Left lung (tissue), 4 donors: ENCODE measurements at regions not wholly inside any gene's neighbourhood (a gene's known extent, or its start where the extent isn't known, plus 50 kb on each side); places are given as distances from the start of the nearest gene placed in this dataset.

ENCODE experiments used
- ATAC-seq: fragments of 200-7000 bp; cut with Tn5 transposase; one replicate; pipeline ENCODE4 v1.9.1; 2020; ENCODE audit warnings: moderate library complexity
- DNase-seq, 4 donors: peaks; one replicate each; pipeline ENCODE4 v3.0.0-alpha.2; 2013 to 2020
- H3K27ac ChIP-seq, 2 donors: fragments of 200-600 bp; sonication (generic) in 1 of 2; one replicate each; pipeline versions ENCODE4 v1.5.0 to v1.8.0; 2020 to 2021
- H3K27me3 ChIP-seq, 2 donors: fragments of 200-600 bp; sonication (generic) in 1 of 2; one replicate each; pipeline versions ENCODE4 v1.5.0 to v1.8.0; 2020 to 2021
- H3K36me3 ChIP-seq, 2 donors: fragments of 200-600 bp; sonication (generic) in 1 of 2; one replicate each; pipeline versions ENCODE4 v1.5.0 to v1.8.0; 2020 to 2021
- H3K4me1 ChIP-seq, 2 donors: fragments of 200-600 bp; one replicate each; pipeline ENCODE4 v1.8.0; 2021
- H3K4me3 ChIP-seq, 2 donors: fragments of 200-600 bp; sonication (generic) in 1 of 2; one replicate each; pipeline versions ENCODE4 v1.5.0 to v1.8.0; 2020 to 2021; ENCODE audit warnings: mild to moderate bottlenecking in 1 of 2
- H3K9me3 ChIP-seq, 2 donors: fragments of 200-600 bp; sonication (generic) in 1 of 2; one replicate each; pipeline versions ENCODE4 v1.5.0 to v1.8.0; 2020 to 2021
- intact Hi-C, 2 donors: fragments of 100-400 bp; cut with DNase I; formaldehyde crosslinking; loops; one replicate each; pipeline versions ENCODE4 v1.11.2 to v1.14.2; 2022
- TF ChIP-seq, protein P1 (sequence below), 2 donors: fragments of 200-600 bp; sonication (generic) in 1 of 2; IDR thresholded peaks; one replicate each; pipeline versions ENCODE4 v1.5.0 to v1.8.0; 2021; ENCODE audit warnings: antibody characterized with exemption in 2 of 2
- donor health status: DM: no; HTN: yes; CAD: no.
- donor health status: DM: no; HTN: no; CAD: no.

DNA sequence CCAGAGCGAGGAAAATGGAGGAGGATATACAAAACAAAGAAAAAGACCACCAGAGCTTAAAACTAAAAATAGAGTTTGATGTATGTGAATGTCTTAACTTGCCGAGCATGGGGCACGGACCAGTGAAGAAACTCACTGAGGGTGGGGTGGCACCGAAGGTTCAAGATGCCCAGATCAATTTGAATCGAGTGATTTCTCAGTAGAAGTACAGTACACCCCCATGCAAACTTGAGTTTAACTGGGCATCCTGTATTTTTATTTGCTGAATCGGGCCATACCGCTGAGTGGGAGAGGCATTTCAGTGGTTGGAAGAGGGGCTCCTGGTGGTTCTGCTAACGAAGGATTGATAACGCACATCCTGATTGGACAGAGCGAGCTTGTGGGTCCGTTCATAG lies 81.7 kb downstream of the ANKRD60 start:
- TF ChIP-seq, protein P1, sequence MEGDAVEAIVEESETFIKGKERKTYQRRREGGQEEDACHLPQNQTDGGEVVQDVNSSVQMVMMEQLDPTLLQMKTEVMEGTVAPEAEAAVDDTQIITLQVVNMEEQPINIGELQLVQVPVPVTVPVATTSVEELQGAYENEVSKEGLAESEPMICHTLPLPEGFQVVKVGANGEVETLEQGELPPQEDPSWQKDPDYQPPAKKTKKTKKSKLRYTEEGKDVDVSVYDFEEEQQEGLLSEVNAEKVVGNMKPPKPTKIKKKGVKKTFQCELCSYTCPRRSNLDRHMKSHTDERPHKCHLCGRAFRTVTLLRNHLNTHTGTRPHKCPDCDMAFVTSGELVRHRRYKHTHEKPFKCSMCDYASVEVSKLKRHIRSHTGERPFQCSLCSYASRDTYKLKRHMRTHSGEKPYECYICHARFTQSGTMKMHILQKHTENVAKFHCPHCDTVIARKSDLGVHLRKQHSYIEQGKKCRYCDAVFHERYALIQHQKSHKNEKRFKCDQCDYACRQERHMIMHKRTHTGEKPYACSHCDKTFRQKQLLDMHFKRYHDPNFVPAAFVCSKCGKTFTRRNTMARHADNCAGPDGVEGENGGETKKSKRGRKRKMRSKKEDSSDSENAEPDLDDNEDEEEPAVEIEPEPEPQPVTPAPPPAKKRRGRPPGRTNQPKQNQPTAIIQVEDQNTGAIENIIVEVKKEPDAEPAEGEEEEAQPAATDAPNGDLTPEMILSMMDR (IDR thresholded peaks at IDR 0.05) = no peak
- Histone ChIP-seq H3K27ac (no peak overlapping the region), H3K36me3 (no peaks in the 10 kb centered on the region), H3K4me1 (no peaks in the 10 kb centered on the region), H3K4me3 (no peak overlapping the region), H3K27me3 (peaks cover 18 to 46% of the 10 kb centered on the region in 2 donors), H3K9me3 (no peaks in the 10 kb centered on the region)
- intact Hi-C loops = no loop called here
- ATAC-seq = no peak
- no peak for DNase-seq

DNA sequence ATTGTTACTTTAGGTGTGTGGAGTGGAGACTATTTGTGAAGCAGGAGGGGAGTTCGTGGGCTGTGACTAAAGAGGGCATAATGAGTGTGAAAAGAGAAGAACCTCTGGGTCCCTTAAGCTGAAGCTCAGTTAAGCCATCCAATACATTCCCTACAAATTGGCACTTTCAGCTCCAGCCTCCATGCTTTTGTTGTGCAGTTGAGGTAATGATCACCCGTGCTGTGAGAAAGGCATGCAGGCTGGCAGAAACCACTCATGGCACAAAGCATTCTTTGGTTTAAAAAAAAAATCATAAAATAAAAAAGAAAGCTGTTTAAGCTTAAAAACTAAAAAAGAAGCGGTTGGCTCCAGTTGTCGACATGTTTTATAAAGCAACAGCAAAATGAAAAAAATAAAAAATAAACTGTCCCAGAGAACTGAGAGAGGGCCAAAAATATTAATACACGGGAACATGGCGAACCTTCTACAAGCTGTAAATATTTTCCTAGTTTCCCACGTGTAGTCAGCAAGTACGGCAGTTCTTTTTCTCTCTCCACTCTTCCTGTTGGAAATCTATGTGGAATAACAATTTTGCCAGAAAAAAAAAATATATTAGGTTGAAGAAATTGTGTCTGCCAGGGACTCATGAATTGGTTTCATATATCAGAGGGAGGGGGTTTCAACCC lies 82.2 kb downstream of the ANKRD60 start:
- no peaks in the 10 kb centered on the region for H3K9me3 ChIP-seq
- no peak overlapping the region for H3K4me3 ChIP-seq
- no peaks in the 10 kb centered on the region for H3K36me3 ChIP-seq
- DNase-seq (no peak), ATAC-seq (no peak)
- intact Hi-C loops = no loop called here
- no peak overlapping the region for H3K27ac ChIP-seq
- H3K4me1 ChIP-seq = no peaks in the 10 kb centered on the region
- TF ChIP-seq, protein P1 (IDR thresholded peaks at IDR 0.05) = no peak
- peaks cover 13 to 42% of the 10 kb centered on the region in 2 donors for H3K27me3 ChIP-seq

DNA sequence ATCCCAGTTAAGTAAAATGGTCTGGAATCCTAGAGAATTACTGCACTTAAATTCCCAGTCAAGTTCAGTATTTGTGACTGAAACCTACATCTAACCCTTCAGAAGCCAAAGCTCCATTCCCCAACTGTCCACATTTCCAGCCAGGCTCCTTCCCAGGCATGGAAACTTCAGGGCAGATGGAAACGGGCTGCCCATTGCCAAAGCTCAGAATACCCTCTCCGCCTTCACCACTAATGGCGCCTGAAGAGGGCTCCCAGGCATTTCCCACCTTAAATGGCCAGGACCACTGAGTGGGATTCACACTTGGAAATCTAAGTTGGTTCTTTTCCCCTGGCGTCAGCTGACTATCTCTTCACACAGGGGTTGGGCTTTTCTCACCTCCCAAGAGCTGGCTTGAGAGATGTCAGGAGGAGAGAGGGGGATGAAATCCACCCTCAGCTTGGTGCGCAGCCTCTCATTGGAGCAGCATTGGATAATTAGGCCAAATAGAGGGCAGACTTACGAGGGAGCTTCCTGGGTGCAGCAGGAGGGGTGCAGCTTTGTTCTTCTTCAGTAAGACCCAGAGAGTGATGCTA lies 82.9 kb downstream of the ANKRD60 start:
- no peak for DNase-seq
- no peak for ATAC-seq
- no peak overlapping the region for H3K4me3 ChIP-seq
- no peaks in the 10 kb centered on the region for H3K4me1 ChIP-seq
- no peak overlapping the region for H3K27ac ChIP-seq
- no peaks in the 10 kb centered on the region for H3K9me3 ChIP-seq
- peaks cover 6 to 36% of the 10 kb centered on the region in 2 donors for H3K27me3 ChIP-seq
- TF ChIP-seq, protein P1 (IDR thresholded peaks at IDR 0.05) = no peak
- no peaks in the 10 kb centered on the region for H3K36me3 ChIP-seq
- intact Hi-C loops = no loop called here

DNA sequence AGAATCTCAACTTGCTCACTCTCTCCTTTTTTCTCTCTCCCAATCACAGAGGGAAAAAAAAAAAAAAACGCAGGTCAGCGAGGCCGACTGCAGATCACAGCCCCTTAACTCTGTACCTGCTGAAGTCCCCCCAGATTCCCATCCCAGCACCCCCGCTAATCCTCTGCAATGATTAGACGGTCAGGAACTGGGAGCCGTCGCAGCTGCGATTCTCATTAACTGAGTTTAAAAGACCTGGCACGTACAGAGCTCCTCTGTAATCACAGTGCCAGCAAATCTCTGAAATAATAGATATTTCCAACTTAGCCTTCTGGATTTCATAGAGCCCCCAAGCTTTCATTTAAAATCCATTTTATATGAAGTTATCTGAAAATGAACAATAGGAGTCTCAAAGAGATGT lies 84.4 kb downstream of the ANKRD60 start:
- Histone ChIP-seq H3K4me3 (no peak overlapping the region), H3K27ac (no peak overlapping the region), H3K36me3 (no peaks in the 10 kb centered on the region), H3K9me3 (no peaks in the 10 kb centered on the region), H3K27me3 (peaks cover under 1 to 21% of the 10 kb centered on the region in 2 donors), H3K4me1 (no peaks in the 10 kb centered on the region)
- DNase-seq (no peak), ATAC-seq (no peak)
- intact Hi-C loops = no loop called here
- TF ChIP-seq, protein P1 (IDR thresholded peaks at IDR 0.05) = no peak

DNA sequence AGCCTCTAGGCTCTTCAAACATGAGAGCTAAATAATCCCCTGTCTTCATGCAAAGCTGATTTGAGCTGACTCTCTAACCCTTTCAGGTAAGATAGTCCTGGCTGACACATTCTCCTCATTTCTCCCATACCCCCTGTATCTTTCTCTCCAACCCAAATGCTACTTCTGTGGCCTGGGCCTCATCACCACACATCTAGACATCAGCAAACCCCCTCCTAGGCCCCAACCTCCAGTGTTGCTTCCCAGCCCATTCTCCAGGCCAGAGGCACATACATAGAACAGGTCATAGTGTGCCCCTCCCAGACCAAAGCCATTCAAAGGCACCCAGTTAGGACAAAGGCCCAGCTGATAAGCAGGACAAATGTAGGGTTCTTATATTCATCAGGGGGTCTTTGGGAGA lies 84.9 kb downstream of the ANKRD60 start:
- intact Hi-C loops = no loop called here
- Histone ChIP-seq H3K27ac (no peak overlapping the region), H3K27me3 (peaks cover 0 to 17% of the 10 kb centered on the region in 2 donors), H3K9me3 (no peaks in the 10 kb centered on the region), H3K4me3 (no peak overlapping the region), H3K36me3 (no peaks in the 10 kb centered on the region), H3K4me1 (no peaks in the 10 kb centered on the region)
- TF ChIP-seq, protein P1 (IDR thresholded peaks at IDR 0.05) = no peak
- DNase-seq (no peak), ATAC-seq (no peak)
